ENCODE measurements at regions not wholly inside any gene's neighbourhood (a gene's known extent, or its start where the extent isn't known, plus 50 kb on each side); places are given as distances from the start of the nearest gene placed in this dataset.

DNA sequence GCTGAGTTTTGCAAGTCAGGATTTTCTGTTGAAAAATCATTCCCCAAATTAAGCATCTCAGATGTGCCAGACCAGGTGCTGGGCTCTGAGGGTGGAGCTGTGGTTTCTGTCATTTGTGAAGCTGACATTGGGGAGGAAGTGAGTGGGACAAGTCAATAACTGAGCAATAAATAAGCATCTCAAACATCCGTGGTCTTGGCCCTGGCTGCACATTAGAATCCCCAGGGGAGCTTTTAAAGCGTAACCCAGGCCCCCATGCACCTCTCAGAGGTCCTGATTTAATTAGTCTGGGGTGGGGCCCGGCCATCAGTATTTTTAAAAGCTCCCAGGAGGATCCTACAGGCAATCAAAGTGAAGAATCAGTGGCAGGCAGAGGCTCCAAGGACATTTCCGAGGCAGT, 420.0 kb downstream of the MN1 start:
- DNase-seq, result no peak
- H3K36me3 ChIP-seq, result no peaks in the 10 kb centered on the region
- no peak overlapping the region for H3K4me3 ChIP-seq
- H3K27ac ChIP-seq, result no peak overlapping the region
- no peak for TF ChIP-seq POLR2A (IDR thresholded peaks at IDR 0.05)
- TF ChIP-seq CTCF (IDR thresholded peaks at IDR 0.05), result no peak
- no peak for TF ChIP-seq POLR2AphosphoS5 (IDR thresholded peaks at IDR 0.05)
- no peak for TF ChIP-seq EP300 (IDR thresholded peaks at IDR 0.05)
- H3K27me3 ChIP-seq, result peaks cover 0 to 20% (median 19%) of the 10 kb centered on the region in 3 donors
- intact Hi-C loops (cut with DNase I; ENCODE audit: low total_unique reads), result no loop called here
- no peaks in the 10 kb centered on the region for H3K9me3 ChIP-seq
- WGBS, 5 donors, result 40 to 63% (median 55%) methylated on average over 4 of the region's 4 CpGs
- peaks cover 0 to 15% (median 11%) of the 10 kb centered on the region in 4 donors for H3K4me1 ChIP-seq

GRCh38 chr22:27381960-27382742, 419.4 kb downstream of the MN1 start:
- intact Hi-C loops (cut with DNase I; ENCODE audit: low total_unique reads), result no loop called here
- H3K4me1 ChIP-seq, result peaks cover 0 to 15% (median 11%) of the 10 kb centered on the region in 4 donors
- 71 to 87% (median 81%) methylated on average over 4 to 6 of the region's 6 CpGs for WGBS, 5 donors
- H3K36me3 ChIP-seq, result no peaks in the 10 kb centered on the region
- TF ChIP-seq EP300 (IDR thresholded peaks at IDR 0.05) (no peak), CTCF (IDR thresholded peaks at IDR 0.05) (no peak), POLR2A (IDR thresholded peaks at IDR 0.05) (no peak), POLR2AphosphoS5 (IDR thresholded peaks at IDR 0.05) (no peak)
- no peak overlapping the region for H3K4me3 ChIP-seq
- H3K27ac ChIP-seq, result no peak overlapping the region
- H3K27me3 ChIP-seq, result peaks cover 0 to 20% (median 19%) of the 10 kb centered on the region in 3 donors
- no peak for DNase-seq
- no peaks in the 10 kb centered on the region for H3K9me3 ChIP-seq

DNA sequence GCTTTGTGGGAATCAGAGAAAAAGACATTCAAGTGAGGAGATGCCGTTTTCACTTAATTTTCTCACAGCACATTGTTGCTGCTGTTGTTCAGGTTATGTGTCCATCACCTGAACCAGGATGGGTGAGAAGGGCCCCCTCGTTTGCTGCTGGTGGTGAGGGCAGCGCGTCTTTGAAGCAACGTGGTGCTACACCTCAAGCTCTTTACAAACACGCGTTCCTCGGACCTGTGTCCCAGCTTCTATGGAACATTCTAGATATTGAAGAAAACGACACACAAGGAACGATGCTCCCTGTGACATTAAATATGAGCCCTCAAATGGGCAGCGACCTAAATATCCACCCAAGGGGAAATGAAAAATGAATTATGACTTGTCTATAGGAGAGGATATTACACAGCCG, 418.6 kb downstream of the MN1 start:
- intact Hi-C loops (cut with DNase I; ENCODE audit: low total_unique reads), result no loop called here
- Histone ChIP-seq H3K36me3 (no peaks in the 10 kb centered on the region), H3K9me3 (no peaks in the 10 kb centered on the region), H3K27ac (no peak overlapping the region), H3K27me3 (peaks cover 0 to 20% (median 19%) of the 10 kb centered on the region in 3 donors), H3K4me1 (peaks cover 0 to 9% (median 6%) of the 10 kb centered on the region in 4 donors), H3K4me3 (no peak overlapping the region)
- 67 to 73% (median 68%) methylated on average over 12 of the region's 12 CpGs for WGBS, 5 donors
- no peak for DNase-seq
- TF ChIP-seq EP300 (IDR thresholded peaks at IDR 0.05), result no peak
- no peak for TF ChIP-seq POLR2AphosphoS5 (IDR thresholded peaks at IDR 0.05)
- TF ChIP-seq POLR2A (IDR thresholded peaks at IDR 0.05), result no peak

- intact Hi-C loops (cut with DNase I; ENCODE audit: low total_unique reads), result no loop called here
These were observed 417.7 kb downstream of the MN1 start for GRCh38 chr22:27383896-27384295.

More at GRCh38 chr22:27383896-27384295, 417.7 kb downstream of the MN1 start:
- H3K27me3 ChIP-seq, result peaks cover 0 to 24% (median 20%) of the 10 kb centered on the region in 3 donors
- TF ChIP-seq POLR2A (IDR thresholded peaks at IDR 0.05) (no peak), POLR2AphosphoS5 (IDR thresholded peaks at IDR 0.05) (no peak), EP300 (IDR thresholded peaks at IDR 0.05) (no peak), CTCF (IDR thresholded peaks at IDR 0.05) (no peak)
- no peak overlapping the region for H3K27ac ChIP-seq
- no peaks in the 10 kb centered on the region for H3K9me3 ChIP-seq
- WGBS, 5 donors, result 69 to 77% (median 74%) methylated on average over 3 of the region's 3 CpGs
- no peak overlapping the region for H3K4me3 ChIP-seq
- no peak for DNase-seq
- H3K4me1 ChIP-seq, result no peaks in the 10 kb centered on the region
- H3K36me3 ChIP-seq, result no peaks in the 10 kb centered on the region

Data from stomach (tissue), 8 donors.